ENCODE measurements at regions not wholly inside any gene's neighbourhood (a gene's known extent, or its start where the extent isn't known, plus 50 kb on each side); places are given as distances from the start of the nearest gene placed in this dataset.

GRCh38 chr5:153347611-153348010 lies 142.9 kb upstream of the GRIA1 start:
- peaks cover 43% of the 10 kb centered on the region for H3K27me3 Mint-ChIP-seq (ENCODE audit: unreplicated experiment)
- H3K9me3 Mint-ChIP-seq (ENCODE audit: unreplicated experiment), result no peaks in the 10 kb centered on the region
- no peak overlapping the region for H3K27ac Mint-ChIP-seq (ENCODE audit: unreplicated experiment)
- TF ChIP-seq, protein P1, sequence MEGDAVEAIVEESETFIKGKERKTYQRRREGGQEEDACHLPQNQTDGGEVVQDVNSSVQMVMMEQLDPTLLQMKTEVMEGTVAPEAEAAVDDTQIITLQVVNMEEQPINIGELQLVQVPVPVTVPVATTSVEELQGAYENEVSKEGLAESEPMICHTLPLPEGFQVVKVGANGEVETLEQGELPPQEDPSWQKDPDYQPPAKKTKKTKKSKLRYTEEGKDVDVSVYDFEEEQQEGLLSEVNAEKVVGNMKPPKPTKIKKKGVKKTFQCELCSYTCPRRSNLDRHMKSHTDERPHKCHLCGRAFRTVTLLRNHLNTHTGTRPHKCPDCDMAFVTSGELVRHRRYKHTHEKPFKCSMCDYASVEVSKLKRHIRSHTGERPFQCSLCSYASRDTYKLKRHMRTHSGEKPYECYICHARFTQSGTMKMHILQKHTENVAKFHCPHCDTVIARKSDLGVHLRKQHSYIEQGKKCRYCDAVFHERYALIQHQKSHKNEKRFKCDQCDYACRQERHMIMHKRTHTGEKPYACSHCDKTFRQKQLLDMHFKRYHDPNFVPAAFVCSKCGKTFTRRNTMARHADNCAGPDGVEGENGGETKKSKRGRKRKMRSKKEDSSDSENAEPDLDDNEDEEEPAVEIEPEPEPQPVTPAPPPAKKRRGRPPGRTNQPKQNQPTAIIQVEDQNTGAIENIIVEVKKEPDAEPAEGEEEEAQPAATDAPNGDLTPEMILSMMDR (IDR thresholded peaks at IDR 0.05), result no peak
- no peaks in the 10 kb centered on the region for H3K36me3 Mint-ChIP-seq (ENCODE audit: unreplicated experiment)
- H3K4me1 Mint-ChIP-seq (ENCODE audit: unreplicated experiment), result no peaks in the 10 kb centered on the region
- DNase-seq (ENCODE audit: extremely low spot score, unreplicated experiment), result no peak
- no peak overlapping the region for H3K4me3 Mint-ChIP-seq (ENCODE audit: unreplicated experiment)

DNA sequence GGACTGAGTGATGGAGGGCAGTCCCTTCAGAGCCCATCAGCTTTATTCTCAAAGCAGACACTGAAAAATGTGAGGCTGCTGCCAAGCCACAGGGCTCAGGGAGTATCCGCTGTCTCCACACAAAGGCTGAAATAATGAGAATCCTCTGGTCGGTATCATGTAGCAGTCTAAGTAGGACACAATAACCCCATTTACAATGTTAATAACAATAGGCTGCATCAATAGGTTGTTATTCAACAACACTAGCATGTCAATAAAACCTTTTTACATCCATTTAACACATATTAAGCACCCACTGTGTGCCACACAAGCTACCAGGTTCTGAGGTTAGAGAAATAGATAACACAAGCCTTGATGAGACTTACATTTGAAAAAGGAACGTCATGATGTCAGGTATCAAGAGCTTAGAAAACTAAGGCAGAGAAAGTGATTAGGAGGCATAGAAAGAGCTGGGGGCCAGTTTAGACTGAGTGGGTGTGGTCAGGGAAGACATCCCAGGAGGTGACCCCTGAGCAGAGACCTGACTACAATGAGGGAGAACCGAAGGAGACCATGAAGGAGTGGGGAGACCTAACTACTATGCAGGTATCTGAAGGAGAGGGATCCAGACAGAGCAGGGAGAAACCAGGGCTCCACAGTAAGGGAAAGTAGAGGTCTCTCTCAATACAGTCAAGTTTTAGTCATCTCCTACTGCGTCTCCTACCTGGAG lies 140.1 kb upstream of the GRIA1 start:
- H3K9me3 Mint-ChIP-seq (ENCODE audit: unreplicated experiment), result no peaks in the 10 kb centered on the region
- peaks cover 46% of the 10 kb centered on the region for H3K27me3 Mint-ChIP-seq (ENCODE audit: unreplicated experiment)
- H3K4me3 Mint-ChIP-seq (ENCODE audit: unreplicated experiment), result no peak overlapping the region
- H3K36me3 Mint-ChIP-seq (ENCODE audit: unreplicated experiment), result no peaks in the 10 kb centered on the region
- H3K4me1 Mint-ChIP-seq (ENCODE audit: unreplicated experiment), result no peaks in the 10 kb centered on the region
- TF ChIP-seq, protein P1 (IDR thresholded peaks at IDR 0.05), result no peak
- no peak overlapping the region for H3K27ac Mint-ChIP-seq (ENCODE audit: unreplicated experiment)
- DNase-seq (ENCODE audit: extremely low spot score, unreplicated experiment), result no peak

- TF ChIP-seq, protein P1 (IDR thresholded peaks at IDR 0.05), result no peak
- Mint-ChIP-seq H3K27me3 (ENCODE audit: unreplicated experiment) (peaks cover 44% of the 10 kb centered on the region), H3K36me3 (ENCODE audit: unreplicated experiment) (no peaks in the 10 kb centered on the region), H3K4me1 (ENCODE audit: unreplicated experiment) (no peaks in the 10 kb centered on the region), H3K4me3 (ENCODE audit: unreplicated experiment) (no peak overlapping the region), H3K27ac (ENCODE audit: unreplicated experiment) (no peak overlapping the region), H3K9me3 (ENCODE audit: unreplicated experiment) (no peaks in the 10 kb centered on the region)
- no peak for DNase-seq (ENCODE audit: extremely low spot score, unreplicated experiment)
These were observed 137.7 kb upstream of the GRIA1 start for GRCh38 chr5:153352685-153353219.

DNA sequence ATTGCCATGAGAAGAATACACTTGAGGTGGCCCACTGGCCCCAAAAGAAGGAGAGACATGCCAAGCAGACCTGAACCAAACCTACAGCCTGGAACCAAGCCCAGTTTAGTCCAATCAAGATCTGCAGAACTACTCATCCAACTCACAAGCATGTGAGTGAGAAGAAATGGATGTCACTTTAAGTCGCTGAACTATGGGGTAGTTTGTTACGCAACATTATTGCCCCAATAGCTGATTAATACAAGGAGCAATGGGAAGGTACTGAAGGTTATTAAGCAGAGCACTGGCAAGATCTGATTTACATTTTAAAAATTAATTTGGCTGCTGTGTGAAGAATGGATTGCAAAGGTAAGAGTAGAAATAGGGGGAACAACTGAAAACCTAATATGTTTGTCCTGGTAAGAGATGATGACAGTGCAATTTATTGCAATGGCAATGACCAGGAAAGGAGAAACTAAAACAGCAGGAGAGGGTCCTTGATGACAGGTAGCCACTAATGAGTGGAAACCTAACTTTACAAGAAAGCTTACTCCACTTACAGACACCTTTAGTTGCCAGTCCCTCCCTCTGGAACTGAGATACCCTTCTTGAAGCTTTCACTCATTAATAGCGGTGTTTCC lies 132.9 kb upstream of the GRIA1 start:
- DNase-seq (ENCODE audit: extremely low spot score, unreplicated experiment), result no peak
- Mint-ChIP-seq H3K4me1 (ENCODE audit: unreplicated experiment) (peaks cover 10% of the 10 kb centered on the region), H3K27me3 (ENCODE audit: unreplicated experiment) (peaks cover 33% of the 10 kb centered on the region), H3K36me3 (ENCODE audit: unreplicated experiment) (no peaks in the 10 kb centered on the region), H3K4me3 (ENCODE audit: unreplicated experiment) (no peak overlapping the region), H3K27ac (ENCODE audit: unreplicated experiment) (no peak overlapping the region), H3K9me3 (ENCODE audit: unreplicated experiment) (no peaks in the 10 kb centered on the region)
- TF ChIP-seq, protein P1 (IDR thresholded peaks at IDR 0.05), result no peak

GRCh38 chr5:153358315-153358976 lies 132.0 kb upstream of the GRIA1 start:
- no peak overlapping the region for H3K27ac Mint-ChIP-seq (ENCODE audit: unreplicated experiment)

More at GRCh38 chr5:153358315-153358976, 132.0 kb upstream of the GRIA1 start:
- Mint-ChIP-seq H3K36me3 (ENCODE audit: unreplicated experiment) (no peaks in the 10 kb centered on the region), H3K4me3 (ENCODE audit: unreplicated experiment) (peak overlapping the region; percentile 29), H3K9me3 (ENCODE audit: unreplicated experiment) (no peaks in the 10 kb centered on the region), H3K27me3 (ENCODE audit: unreplicated experiment) (peaks cover 29% of the 10 kb centered on the region), H3K4me1 (ENCODE audit: unreplicated experiment) (peaks cover 10% of the 10 kb centered on the region)
- DNase-seq (ENCODE audit: extremely low spot score, unreplicated experiment), result no peak
- TF ChIP-seq, protein P1 (IDR thresholded peaks at IDR 0.05), result no peak

Data from osteocyte (in vitro differentiated cells).